ENCODE measurements at regions not wholly inside any gene's neighbourhood (a gene's known extent, or its start where the extent isn't known, plus 50 kb on each side); places are given as distances from the start of the nearest gene placed in this dataset.
A peak's percentile ranks its signal among the peaks of the same experiment; 100 is the strongest.

DNA sequence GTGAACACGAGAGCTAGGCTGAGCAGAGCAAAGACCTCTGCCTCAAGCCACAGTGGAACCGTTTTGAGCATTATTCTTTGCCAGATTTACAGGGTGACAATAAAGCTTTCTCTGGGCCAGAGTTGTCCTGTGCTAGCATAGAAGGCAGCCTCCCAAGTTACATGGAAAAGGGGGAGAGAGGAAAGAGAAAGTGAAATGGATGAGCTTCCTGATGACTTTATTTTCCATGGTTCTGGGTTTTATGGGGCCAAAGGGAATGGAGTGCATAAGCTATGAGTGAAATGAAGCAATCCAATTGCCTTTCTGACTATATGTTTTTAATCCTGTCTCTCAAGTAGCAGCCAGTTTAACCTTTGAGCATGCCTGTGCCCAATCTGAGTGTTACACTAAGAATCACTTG lies 428.4 kb downstream of the COG6 start:
- no peak for DNase-seq

- no peak for DNase-seq
These were observed 429.5 kb downstream of the COG6 start for GRCh38 chr13:40084934-40085333.

DNA sequence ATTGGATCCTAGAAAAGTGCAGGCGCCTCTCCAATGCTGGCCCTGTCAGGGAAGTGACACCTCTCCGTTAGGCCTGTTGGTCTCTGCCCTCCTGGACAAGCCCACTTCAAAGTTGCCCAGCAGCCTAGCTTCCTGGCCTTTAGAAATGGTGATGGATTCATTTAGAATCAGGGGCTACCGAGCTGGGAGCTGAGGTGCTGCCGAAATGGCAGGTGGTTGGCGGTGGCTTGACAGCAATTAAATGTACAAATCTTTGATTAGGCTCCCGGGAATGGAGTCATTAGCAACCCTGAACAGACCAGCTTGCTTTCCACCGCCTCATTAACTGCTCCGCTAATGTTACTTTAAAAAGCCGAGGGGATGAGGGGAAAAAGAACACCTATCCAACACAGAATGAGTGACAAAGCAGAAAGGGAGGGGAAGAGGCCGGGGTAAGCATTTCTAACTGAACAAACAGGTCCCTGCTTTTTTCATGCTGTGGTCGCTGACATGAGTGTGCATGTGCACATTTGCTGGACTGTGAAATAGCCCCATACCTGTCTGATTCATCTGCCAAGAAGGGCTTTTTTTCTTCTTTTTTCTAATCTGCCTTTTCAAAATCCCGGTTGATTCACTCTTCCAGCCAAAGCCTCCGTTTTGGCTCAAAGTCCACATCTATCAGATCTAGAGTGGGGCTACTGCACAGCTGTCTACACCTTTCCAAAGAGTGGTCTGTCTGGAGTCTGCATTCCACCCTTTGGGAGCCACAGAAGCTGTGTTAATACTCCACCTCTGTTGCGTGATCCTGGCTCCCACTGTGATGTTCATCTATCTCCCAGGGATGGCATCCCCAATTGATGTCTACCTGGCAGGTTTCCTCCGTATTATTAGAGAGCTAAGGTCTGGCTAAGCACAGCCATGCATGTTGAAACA lies 431.9 kb downstream of the COG6 start:
- no peak for DNase-seq

DNA sequence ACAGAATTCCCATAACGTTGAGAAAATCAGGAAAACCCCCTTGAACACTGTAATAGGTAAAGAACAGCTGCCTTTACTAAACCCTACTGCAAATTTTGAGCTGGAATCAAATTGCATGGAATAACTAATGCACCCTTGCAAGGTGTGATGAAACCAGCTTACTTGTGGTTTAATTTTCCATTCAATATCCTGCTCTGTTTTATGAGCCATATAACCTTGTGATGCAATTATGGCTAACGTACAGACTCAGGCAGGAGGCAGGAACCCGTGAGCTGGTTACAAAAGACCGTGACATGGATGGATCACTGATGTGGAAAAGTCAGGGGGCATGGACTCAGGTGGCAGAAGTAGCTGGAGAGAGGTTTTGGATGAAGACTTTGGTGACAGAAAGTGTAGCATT lies 438.6 kb downstream of the COG6 start:
- no peak for DNase-seq

DNA sequence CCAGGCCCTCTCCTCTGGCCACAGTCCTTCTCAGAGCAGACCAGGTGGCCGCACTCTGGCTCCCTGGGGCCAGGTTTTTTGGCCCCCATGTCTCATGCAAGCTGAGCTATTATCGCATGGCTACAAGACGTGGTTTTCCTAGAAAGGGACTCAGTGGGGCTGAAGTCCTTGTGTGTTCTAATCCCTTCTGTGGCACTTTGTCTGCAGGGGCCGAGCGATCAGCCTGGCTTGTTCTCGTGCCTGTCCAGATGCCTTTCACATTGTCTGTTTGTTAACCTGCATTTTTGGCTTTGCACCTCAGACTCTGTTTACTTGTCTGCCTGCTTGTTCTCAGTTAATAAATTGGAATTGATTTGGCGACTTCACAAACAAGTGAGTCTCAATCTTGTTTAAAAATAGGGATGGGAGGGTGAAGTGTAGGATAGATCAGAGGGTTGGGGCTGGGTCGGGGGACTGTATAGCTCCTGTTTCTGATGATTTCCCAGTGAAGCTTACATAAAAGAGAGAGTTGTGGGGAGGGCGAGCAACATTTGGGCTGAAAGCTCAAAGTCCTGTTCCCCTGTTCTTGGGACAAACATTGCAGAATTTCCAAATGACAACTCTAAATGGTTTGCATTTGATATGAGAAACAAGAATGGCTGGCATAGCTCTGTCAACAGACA lies 440.4 kb downstream of the COG6 start:
- DNase-seq, result no peak

DNA sequence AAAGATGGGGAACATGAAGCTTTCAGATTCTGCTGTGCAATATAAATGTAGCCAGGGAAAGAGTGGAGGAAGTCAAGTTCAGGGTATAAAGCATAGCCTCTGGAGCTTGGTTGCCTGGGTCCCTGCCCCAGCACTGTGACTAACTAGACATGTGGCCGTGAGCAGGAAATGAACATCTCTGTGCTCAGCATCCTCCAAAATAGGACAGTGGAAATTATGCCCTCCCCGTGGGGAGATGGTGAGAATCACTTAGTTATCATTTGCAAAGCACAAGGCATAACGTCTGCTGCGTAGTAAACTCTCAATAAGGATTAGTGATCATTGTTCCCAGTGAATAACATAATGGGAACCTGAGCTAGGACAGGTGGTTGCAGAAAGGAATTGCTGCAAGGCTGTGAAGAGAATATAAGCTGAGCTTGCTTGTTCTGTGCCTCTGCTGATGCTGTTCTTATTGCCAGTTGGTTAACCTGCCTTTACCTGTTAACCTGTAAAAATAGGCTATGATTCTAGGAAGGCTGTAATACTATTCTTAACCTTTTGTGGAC lies 441.0 kb downstream of the COG6 start:
- peak; percentile 8 for DNase-seq

DNA sequence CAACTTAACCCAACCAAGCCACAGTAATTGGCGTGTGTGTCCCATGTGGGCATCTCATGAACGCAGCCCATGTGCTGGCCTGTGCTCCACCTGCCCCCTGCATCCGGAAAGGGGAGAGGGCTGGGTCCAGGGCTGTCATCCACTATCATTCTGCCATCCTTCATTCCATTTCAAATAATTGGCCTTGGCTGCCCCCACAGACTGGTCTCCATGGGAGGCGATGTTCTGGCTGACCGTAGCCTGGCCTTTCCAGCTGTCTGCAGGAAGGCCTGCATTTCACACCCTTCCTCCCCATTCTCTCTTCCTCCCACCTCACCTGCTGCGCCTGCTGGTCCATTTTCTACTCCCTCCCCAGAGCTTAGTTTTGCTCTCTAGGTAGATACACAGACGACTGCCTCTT lies 442.8 kb downstream of the COG6 start:
- DNase-seq, result no peak

DNA sequence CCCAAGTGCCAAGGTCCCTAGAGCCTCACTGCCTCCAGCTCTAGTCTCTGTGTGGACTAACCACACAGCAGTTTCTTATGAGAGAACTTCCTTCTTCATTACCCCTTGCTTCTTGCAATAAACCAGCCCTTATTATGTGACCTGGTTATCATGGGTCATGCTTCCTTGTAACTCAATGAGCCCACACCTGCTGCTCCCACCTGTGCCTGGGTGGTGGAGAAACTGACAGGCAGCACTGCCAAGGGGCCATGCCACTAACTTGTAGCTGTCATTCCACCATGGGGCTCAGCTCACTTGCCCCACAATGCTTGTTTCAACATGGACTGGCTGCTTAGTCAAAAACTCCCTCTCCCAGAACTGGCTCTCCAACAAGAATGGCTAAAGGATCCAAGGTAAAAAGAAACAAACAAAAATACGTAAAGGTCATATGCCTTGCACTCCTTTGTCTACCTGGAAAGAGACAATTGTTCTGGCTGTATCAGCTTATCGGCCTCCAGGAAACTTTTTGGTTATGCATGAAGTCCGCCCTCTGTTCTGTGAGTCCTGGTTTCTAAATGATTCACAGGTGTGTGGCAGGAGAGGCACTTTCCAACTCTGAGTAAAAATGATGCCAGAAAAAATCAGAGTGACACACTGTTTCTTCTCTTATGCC lies 446.4 kb downstream of the COG6 start:
- DNase-seq, result no peak

DNA sequence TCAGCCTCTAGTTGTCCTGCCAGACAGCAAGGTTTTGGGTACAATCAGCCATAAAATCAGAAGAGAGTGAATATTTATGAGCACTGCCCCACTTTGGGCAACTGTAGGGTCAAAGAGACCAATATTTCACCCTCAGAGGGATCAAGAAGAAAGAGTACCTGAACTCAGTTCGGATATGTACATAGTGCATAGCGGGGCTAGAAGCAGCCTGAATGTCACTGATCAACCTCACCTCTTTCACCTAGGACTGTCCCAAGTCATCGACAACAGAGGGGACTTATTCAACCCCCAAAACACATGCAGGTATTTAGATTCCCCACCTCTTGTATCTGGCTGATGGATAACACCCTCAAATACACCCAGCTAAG lies 446.9 kb downstream of the COG6 start:
- no peak for DNase-seq

DNA sequence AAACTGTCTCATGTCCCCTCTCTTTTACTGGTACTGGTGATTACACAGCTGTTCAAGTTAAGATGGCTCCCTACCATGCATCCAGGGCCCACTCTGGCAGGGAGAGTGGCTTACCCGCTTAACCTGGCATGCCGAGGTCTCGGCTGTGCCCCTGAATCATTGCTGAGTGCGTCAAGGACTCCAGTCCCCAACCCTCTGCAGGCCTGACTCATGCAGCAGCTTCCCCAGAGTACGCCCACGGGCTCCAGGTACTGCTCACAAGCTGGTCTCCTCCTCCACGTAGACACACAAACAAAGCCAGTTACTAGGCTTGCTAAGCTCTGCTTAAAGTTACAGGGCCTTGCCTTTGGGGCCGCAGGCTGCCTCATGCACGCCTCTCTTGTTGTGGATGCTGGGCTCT lies 447.4 kb downstream of the COG6 start:
- peak; percentile 3 for DNase-seq

GRCh38 chr13:40103864-40104263 lies 448.4 kb downstream of the COG6 start:
- peak; percentile 4 for DNase-seq

- DNase-seq, result no peak
These were observed 449.8 kb downstream of the COG6 start for GRCh38 chr13:40105231-40105630.

DNA sequence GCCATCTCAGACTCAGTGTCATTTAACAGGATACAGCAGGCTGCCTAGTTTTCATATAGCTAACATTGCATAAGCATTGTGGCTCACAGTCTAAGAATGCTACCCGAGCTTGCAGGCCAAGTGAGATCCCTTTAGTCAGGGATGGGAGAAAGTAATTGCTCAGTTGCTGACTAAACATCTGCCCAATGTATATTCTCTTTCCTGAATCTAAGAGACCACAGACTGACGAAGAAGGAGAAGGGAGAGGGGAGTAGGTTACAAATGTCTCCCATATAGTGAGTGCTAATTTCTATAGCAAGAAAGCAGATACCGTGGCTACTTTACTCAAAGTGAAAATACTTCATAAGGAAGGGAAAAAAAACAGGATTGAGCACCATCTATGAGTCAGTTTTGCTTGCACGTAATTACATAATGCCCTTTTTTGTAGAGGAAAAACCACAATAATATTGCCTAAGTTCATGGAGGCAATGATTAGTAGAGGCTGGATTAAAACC lies 453.9 kb downstream of the COG6 start:
- DNase-seq, result no peak

DNA sequence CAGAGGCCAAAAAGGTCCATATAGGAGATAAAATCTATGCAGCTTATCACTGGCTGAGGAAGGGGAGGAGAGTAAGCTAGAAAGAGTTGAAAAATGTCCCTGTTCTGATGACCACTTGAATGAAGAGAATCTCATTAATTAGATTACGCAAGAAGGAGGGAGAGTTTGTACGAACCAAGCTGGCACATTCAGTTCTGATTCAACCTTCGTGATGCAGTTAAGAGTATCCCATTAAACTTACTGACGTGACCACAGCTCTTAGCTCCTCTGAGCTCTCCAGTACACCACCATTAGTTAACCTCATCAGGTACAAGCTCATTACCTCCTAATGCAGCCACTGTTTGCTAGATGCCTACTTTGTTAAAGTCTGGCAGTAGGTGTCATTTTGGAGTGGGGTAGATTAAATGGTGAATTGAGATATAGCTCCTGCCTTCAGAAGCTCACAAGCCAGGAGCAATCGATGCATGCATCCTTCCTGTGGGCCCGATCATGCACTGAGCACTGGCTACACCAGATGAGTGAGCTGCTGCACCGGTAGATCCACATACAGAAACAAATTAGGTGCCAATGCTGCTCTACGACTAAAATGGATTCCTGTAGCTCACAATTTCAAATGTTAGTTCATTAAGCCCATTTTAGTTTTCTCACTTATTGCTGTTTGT lies 458.3 kb downstream of the COG6 start:
- no peak for DNase-seq

- no peak for DNase-seq
These were observed 458.9 kb downstream of the COG6 start for GRCh38 chr13:40114305-40114896.

DNA sequence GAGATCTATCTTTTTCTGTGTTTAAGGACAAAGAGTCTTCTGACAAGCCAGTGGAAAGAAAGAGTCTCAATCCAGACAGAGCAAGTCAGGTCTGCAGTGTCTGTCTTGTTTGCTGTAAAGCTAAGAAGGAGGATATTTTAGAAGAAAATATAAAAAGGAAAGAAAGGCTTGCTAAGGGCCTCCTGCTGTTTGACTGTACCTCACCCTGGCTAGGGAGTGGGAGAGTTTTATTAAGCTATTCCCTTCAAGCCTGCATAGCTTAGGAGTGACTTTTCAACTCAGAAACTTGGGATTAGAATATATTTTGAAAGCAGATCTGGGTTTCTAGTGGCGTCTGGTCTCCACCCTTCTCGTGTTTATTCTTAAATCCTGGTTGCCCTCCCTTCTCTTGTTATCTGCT lies 460.0 kb downstream of the COG6 start:
- DNase-seq, result peak; percentile 47

GRCh38 chr13:40116008-40116407 lies 460.5 kb downstream of the COG6 start:
- DNase-seq, result peak; percentile 96

DNA sequence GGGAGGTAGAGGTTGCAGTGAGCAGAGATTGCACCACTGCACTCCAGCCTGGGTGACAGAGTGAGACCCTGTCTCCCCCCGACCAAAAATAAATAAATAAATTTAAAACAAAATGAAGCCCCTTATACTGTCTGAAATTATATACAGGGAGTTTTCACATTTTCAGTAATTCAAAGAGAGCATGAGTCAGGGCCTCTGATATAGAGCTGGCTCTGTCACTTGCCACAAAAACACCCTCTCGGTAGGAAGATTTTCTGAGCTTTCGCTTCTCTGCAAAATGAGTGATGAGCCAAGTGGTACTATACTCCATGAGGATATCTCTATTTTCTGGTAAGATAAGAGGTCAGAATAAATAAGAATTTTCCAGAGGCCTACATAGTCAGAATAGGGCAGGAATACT lies 462.9 kb downstream of the COG6 start:
- DNase-seq, result no peak

DNA sequence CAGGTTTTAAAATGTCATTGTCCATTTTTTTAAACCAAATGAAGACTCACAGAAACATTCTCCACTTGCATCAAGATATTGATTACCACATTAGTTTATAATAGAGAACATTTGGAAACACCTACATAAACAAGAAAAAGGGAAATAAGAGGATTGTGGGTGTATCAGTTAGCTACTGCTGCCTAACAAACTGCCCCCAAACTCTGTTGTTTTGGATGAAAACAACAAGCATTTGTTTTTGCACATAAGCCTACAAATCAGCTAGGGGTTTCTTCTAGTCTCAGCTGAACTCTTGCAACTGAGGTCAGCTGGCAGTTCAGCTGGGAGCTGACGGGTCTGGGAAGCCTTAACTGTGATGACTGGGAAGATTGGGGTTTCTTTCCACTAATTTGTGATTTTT lies 464.4 kb downstream of the COG6 start:
- DNase-seq, result no peak

GRCh38 chr13:40120288-40120687 lies 464.8 kb downstream of the COG6 start:
- no peak for DNase-seq

- no peak for DNase-seq
These were observed 465.3 kb downstream of the COG6 start for GRCh38 chr13:40120781-40121180.

DNA sequence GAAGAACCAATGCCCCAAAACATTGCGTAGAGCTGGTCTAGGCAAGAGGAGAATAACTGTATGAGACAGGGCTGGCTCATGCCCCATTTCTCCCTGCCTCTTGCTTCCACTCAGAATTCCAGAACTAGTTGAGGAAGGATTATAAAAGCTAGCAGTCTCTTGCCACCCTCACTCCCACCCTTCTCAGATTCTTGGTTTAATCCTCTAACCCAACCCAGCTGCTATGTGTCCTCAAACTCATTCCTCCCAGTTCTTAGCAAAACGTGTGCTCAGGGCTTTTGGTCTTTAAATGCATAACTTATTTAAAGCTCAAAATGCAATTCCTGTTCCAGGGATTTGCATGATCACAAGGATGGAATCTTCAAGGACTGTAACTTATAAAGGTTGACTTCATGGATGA lies 466.3 kb downstream of the COG6 start:
- DNase-seq, result no peak
